OCI-LY3 (cell line): ENCODE measurements at regions not wholly inside any gene's neighbourhood (a gene's known extent, or its start where the extent isn't known, plus 50 kb on each side); places are given as distances from the start of the nearest gene placed in this dataset.

Experiments used
- CTCF ChIP-seq: fragments of 200-600, 300-600 bp; sonication (generic); IDR thresholded peaks from 2 replicates; pipeline ENCODE4 v1.5.1; 2014; ENCODE audit warnings: antibody characterized with exemption, low read length, low read depth
- EZH2phosphoT487 ChIP-seq: fragments of 200-600 bp; shearing (Covaris generic); IDR thresholded peaks from 2 replicates; pipeline ENCODE4 v1.6.1; 2018; ENCODE audit warnings: antibody characterized with exemption, mixed run types, low read depth

DNA sequence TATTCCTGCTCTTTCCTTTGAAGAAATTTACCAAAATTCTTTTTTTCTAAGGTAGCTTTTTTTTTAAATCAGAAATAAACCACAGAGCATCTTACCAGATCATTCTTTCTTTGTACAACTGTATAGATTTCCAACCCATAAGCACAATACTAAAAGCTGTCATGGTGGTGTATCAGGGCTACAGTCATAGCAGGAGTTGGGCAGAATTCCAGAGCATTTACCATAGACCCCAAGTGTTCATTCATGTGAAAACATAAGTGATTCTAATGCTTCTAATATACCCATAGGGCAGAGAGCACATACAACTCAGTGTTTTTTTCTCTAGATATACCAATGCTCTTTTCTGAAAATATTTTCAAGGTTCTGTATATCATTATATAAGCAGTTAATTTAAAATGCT is 392.5 kb downstream of the FRK start:
- no peak for TF ChIP-seq CTCF
- no peak for TF ChIP-seq EZH2phosphoT487
